ENCODE measurements at regions not wholly inside any gene's neighbourhood (a gene's known extent, or its start where the extent isn't known, plus 50 kb on each side); places are given as distances from the start of the nearest gene placed in this dataset.
"Not testable (repeated sequence)": the region's sequence is repeated elsewhere in the genome, so short reads cannot be mapped to it uniquely, and the experiment has no call there.

DNA sequence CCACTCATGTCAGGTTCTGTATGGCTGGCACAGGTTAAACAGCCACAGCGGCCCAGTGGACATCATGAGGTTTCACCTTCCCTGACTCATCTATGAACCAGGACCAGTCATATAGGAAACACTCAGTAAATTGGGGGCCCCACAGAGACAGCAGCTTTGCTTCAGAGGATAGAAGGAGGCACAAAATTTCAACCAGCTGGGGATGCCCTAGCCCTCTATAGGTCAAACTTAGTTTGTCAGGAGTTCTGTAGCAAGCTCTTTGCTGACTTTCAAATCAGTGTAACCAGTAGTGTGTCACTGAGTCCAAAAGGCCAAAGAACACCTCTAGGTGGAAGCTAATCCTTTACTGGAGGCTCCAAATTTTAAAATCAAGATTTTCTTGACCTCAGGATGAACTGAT, 4157.8 kb upstream of the TPTE start:
- not testable (repeated sequence) for H3K4me3 Mint-ChIP-seq (ENCODE audit: unreplicated experiment)

DNA sequence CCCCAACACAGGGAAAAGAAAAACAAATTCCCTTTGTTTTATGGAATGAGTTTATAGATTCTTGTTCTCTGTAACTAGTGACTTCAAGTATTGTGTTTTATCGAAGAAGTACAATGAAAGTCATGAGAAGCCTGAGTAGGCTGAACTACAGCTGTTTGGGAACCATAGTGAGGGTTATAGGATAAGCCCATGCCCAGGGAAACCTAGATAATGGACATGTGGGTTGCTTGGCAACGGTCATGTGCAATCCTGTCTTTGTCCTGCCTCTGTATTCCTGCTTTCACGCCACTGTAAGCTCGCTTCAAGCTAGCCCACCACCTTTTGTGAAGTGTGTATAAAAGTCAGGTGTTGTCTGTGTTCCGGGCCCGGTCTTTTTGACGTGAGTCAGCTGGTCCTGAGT, 4152.6 kb upstream of the TPTE start:
- peak overlapping the region; percentile 70 for H3K27ac ChIP-seq (ENCODE audit: low read depth, low read length)
- peak; percentile 36 for DNase-seq (ENCODE audit: low read depth)
- not testable (repeated sequence) for H3K4me1 ChIP-seq (ENCODE audit: insufficient read depth, low read length); H3K27me3 ChIP-seq (ENCODE audit: insufficient read depth, low read length); H3K9me3 Mint-ChIP-seq (ENCODE audit: unreplicated experiment); H3K27ac Mint-ChIP-seq (ENCODE audit: unreplicated experiment); H3K79me2 ChIP-seq (ENCODE audit: insufficient read depth, low read length); FAIRE-seq; H3K9me3 ChIP-seq (ENCODE audit: insufficient read depth, low read depth, low read length); H3K27me3 Mint-ChIP-seq (ENCODE audit: low read depth, unreplicated experiment); H3K36me3 Mint-ChIP-seq (ENCODE audit: low read depth, unreplicated experiment); H3K4me3 Mint-ChIP-seq (ENCODE audit: unreplicated experiment); H3K4me1 Mint-ChIP-seq (ENCODE audit: low read depth, unreplicated experiment); H3K36me3 ChIP-seq (ENCODE audit: insufficient read depth, low read length); H4K20me1 ChIP-seq (ENCODE audit: insufficient read depth, low read length)
- H3K4me3 ChIP-seq (ENCODE audit: insufficient read depth, low read depth, low read length), result peak overlapping the region; percentile 56
- H2AFZ ChIP-seq (ENCODE audit: low read depth, low read length), result peak overlapping the region; percentile 70
- peak overlapping the region; percentile 70 for H3K9ac ChIP-seq (ENCODE audit: low read length)
- peak overlapping the region; percentile 78 for H3K4me2 ChIP-seq (ENCODE audit: low read length)

More for the DNA sequence above, 4157.8 kb upstream of the TPTE start:
- not testable (repeated sequence) for H3K9me3 ChIP-seq (ENCODE audit: insufficient read depth, low read depth, low read length); H3K9ac ChIP-seq (ENCODE audit: low read length); H3K27me3 ChIP-seq (ENCODE audit: insufficient read depth, low read length); H3K36me3 Mint-ChIP-seq (ENCODE audit: low read depth, unreplicated experiment); H3K27ac Mint-ChIP-seq (ENCODE audit: unreplicated experiment); H3K4me1 ChIP-seq (ENCODE audit: insufficient read depth, low read length); H2AFZ ChIP-seq (ENCODE audit: low read depth, low read length); H3K36me3 ChIP-seq (ENCODE audit: insufficient read depth, low read length); H3K9me3 Mint-ChIP-seq (ENCODE audit: unreplicated experiment); H3K4me3 ChIP-seq (ENCODE audit: insufficient read depth, low read depth, low read length); H3K4me1 Mint-ChIP-seq (ENCODE audit: low read depth, unreplicated experiment); H3K4me2 ChIP-seq (ENCODE audit: low read length); FAIRE-seq; H3K27me3 Mint-ChIP-seq (ENCODE audit: low read depth, unreplicated experiment); H3K27ac ChIP-seq (ENCODE audit: low read depth, low read length); H4K20me1 ChIP-seq (ENCODE audit: insufficient read depth, low read length); H3K79me2 ChIP-seq (ENCODE audit: insufficient read depth, low read length); DNase-seq (ENCODE audit: low read depth)

DNA sequence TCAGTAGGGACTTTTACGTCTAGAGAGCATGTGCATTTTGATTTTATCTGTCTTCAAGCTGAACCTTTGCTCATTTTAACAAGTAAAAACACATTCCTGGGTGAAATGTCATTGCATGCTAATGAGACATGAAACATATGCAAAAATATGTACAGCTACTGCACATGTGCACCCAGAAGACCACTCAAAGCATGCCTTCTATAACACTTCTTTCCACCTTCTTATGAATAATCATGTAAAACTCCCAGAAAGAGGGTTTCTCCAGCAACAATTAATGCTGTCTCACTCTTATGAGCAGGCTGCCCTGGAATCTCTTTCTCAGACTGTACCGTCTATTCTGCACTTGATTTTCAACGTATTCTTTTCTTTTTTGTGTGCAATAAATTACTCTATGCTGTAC, 4148.1 kb upstream of the TPTE start:
- H3K9ac ChIP-seq (ENCODE audit: low read length); H3K9me3 ChIP-seq (ENCODE audit: insufficient read depth, low read depth, low read length); FAIRE-seq; H3K4me1 ChIP-seq (ENCODE audit: insufficient read depth, low read length); H3K27me3 ChIP-seq (ENCODE audit: insufficient read depth, low read length); H3K27ac Mint-ChIP-seq (ENCODE audit: unreplicated experiment); H3K4me2 ChIP-seq (ENCODE audit: low read length); H3K4me1 Mint-ChIP-seq (ENCODE audit: low read depth, unreplicated experiment); H2AFZ ChIP-seq (ENCODE audit: low read depth, low read length); H3K79me2 ChIP-seq (ENCODE audit: insufficient read depth, low read length); H3K9me3 Mint-ChIP-seq (ENCODE audit: unreplicated experiment); H3K4me3 ChIP-seq (ENCODE audit: insufficient read depth, low read depth, low read length); H3K27me3 Mint-ChIP-seq (ENCODE audit: low read depth, unreplicated experiment); H3K4me3 Mint-ChIP-seq (ENCODE audit: unreplicated experiment); H3K36me3 Mint-ChIP-seq (ENCODE audit: low read depth, unreplicated experiment); H3K36me3 ChIP-seq (ENCODE audit: insufficient read depth, low read length); H4K20me1 ChIP-seq (ENCODE audit: insufficient read depth, low read length); H3K27ac ChIP-seq (ENCODE audit: low read depth, low read length): not testable (repeated sequence)
- DNase-seq (ENCODE audit: low read depth), result peak; percentile 39

DNA sequence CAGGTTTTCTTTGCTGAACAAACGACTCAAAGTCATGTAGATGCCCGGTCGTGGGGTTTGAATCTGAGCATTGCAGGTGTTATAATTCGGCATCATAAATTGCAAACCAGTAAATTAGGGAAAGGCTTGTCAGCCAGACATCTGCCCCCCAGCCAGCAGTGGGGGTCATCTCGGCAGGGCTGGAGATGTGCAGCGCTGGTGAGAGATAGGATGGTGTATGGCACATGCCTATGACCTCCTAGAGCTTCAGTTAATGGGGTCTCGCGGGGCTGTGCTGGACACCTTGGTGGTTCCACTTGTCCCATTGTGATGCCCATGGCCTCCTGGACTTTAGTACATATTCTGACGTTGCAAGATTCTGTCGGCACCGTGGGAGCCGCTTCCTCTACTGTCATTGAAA, 4147.2 kb upstream of the TPTE start:
- not testable (repeated sequence) for H3K4me1 Mint-ChIP-seq (ENCODE audit: low read depth, unreplicated experiment); H3K9ac ChIP-seq (ENCODE audit: low read length); H3K4me1 ChIP-seq (ENCODE audit: insufficient read depth, low read length); H2AFZ ChIP-seq (ENCODE audit: low read depth, low read length); H3K9me3 ChIP-seq (ENCODE audit: insufficient read depth, low read depth, low read length); H3K27me3 Mint-ChIP-seq (ENCODE audit: low read depth, unreplicated experiment); DNase-seq (ENCODE audit: low read depth); H3K27me3 ChIP-seq (ENCODE audit: insufficient read depth, low read length); H3K36me3 Mint-ChIP-seq (ENCODE audit: low read depth, unreplicated experiment); H3K9me3 Mint-ChIP-seq (ENCODE audit: unreplicated experiment); H3K79me2 ChIP-seq (ENCODE audit: insufficient read depth, low read length); H4K20me1 ChIP-seq (ENCODE audit: insufficient read depth, low read length); H3K27ac Mint-ChIP-seq (ENCODE audit: unreplicated experiment); H3K4me3 ChIP-seq (ENCODE audit: insufficient read depth, low read depth, low read length); H3K4me2 ChIP-seq (ENCODE audit: low read length); H3K27ac ChIP-seq (ENCODE audit: low read depth, low read length); FAIRE-seq; H3K36me3 ChIP-seq (ENCODE audit: insufficient read depth, low read length)
- TF ChIP-seq, protein P1, sequence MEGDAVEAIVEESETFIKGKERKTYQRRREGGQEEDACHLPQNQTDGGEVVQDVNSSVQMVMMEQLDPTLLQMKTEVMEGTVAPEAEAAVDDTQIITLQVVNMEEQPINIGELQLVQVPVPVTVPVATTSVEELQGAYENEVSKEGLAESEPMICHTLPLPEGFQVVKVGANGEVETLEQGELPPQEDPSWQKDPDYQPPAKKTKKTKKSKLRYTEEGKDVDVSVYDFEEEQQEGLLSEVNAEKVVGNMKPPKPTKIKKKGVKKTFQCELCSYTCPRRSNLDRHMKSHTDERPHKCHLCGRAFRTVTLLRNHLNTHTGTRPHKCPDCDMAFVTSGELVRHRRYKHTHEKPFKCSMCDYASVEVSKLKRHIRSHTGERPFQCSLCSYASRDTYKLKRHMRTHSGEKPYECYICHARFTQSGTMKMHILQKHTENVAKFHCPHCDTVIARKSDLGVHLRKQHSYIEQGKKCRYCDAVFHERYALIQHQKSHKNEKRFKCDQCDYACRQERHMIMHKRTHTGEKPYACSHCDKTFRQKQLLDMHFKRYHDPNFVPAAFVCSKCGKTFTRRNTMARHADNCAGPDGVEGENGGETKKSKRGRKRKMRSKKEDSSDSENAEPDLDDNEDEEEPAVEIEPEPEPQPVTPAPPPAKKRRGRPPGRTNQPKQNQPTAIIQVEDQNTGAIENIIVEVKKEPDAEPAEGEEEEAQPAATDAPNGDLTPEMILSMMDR (IDR thresholded peaks at IDR 0.05; ENCODE audit: insufficient read depth, low read depth, low read length), result peak; percentile 8
- H3K4me3 Mint-ChIP-seq (ENCODE audit: unreplicated experiment), result peak overlapping the region; percentile 64

DNA sequence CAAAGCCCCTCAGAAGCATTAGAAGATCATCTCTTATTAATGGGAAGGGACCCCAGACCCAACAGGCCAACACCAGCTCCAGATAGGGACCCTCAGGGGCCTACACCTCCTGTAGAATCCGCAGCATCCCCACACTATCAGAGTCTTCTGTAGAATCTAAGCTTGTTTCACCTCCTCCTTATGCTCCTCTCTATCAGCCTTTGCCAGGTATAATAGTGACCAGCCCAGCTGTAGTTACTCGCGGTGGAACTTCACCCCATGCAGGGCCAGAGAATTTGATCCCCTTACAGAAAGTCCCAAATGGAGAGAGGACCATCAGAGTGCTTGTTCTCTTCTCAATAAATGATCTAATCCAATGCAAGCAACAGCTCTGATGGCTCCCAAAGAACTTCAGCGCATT, 4146.5 kb upstream of the TPTE start:
- not testable (repeated sequence) for H3K4me1 Mint-ChIP-seq (ENCODE audit: low read depth, unreplicated experiment)

DNA sequence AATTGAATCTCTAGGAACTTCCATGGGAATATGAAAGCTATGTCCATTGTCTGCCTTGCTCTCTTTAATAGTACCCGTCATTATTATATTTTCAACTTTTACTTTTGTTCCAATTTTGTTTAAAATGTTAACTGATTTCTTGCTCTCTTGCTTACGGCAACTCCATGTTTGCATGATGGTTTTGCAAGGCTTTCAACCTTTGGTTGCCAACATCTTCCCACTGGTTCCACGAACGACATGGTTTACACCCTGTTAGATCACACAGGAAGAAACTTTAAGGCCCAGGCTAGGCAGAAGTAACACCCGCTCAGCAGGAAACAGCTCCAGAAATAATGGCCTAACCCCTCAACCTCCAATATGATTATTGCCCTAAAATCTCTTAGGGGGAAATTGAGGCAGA, 4145.6 kb upstream of the TPTE start:
- not testable (repeated sequence) for H3K79me2 ChIP-seq (ENCODE audit: insufficient read depth, low read length); H3K9ac ChIP-seq (ENCODE audit: low read length); H3K36me3 Mint-ChIP-seq (ENCODE audit: low read depth, unreplicated experiment); H3K27me3 Mint-ChIP-seq (ENCODE audit: low read depth, unreplicated experiment); H3K4me3 Mint-ChIP-seq (ENCODE audit: unreplicated experiment); DNase-seq (ENCODE audit: low read depth); H3K27me3 ChIP-seq (ENCODE audit: insufficient read depth, low read length); H3K27ac Mint-ChIP-seq (ENCODE audit: unreplicated experiment); H2AFZ ChIP-seq (ENCODE audit: low read depth, low read length); H3K9me3 ChIP-seq (ENCODE audit: insufficient read depth, low read depth, low read length); H3K36me3 ChIP-seq (ENCODE audit: insufficient read depth, low read length); FAIRE-seq; H3K4me2 ChIP-seq (ENCODE audit: low read length); H4K20me1 ChIP-seq (ENCODE audit: insufficient read depth, low read length); H3K4me1 ChIP-seq (ENCODE audit: insufficient read depth, low read length); H3K27ac ChIP-seq (ENCODE audit: low read depth, low read length); H3K4me1 Mint-ChIP-seq (ENCODE audit: low read depth, unreplicated experiment); H3K9me3 Mint-ChIP-seq (ENCODE audit: unreplicated experiment); H3K4me3 ChIP-seq (ENCODE audit: insufficient read depth, low read depth, low read length)

More for the DNA sequence above, 4146.5 kb upstream of the TPTE start:
- not testable (repeated sequence) for H3K36me3 ChIP-seq (ENCODE audit: insufficient read depth, low read length); H3K9ac ChIP-seq (ENCODE audit: low read length); H3K79me2 ChIP-seq (ENCODE audit: insufficient read depth, low read length); H3K27ac ChIP-seq (ENCODE audit: low read depth, low read length); H3K4me3 Mint-ChIP-seq (ENCODE audit: unreplicated experiment); H3K27ac Mint-ChIP-seq (ENCODE audit: unreplicated experiment); H3K27me3 ChIP-seq (ENCODE audit: insufficient read depth, low read length); H3K36me3 Mint-ChIP-seq (ENCODE audit: low read depth, unreplicated experiment); H3K4me2 ChIP-seq (ENCODE audit: low read length); H3K4me3 ChIP-seq (ENCODE audit: insufficient read depth, low read depth, low read length); H3K9me3 ChIP-seq (ENCODE audit: insufficient read depth, low read depth, low read length); H2AFZ ChIP-seq (ENCODE audit: low read depth, low read length); H3K4me1 ChIP-seq (ENCODE audit: insufficient read depth, low read length); H3K27me3 Mint-ChIP-seq (ENCODE audit: low read depth, unreplicated experiment); DNase-seq (ENCODE audit: low read depth); H3K9me3 Mint-ChIP-seq (ENCODE audit: unreplicated experiment); FAIRE-seq; H4K20me1 ChIP-seq (ENCODE audit: insufficient read depth, low read length)
